ENCODE measurements at regions not wholly inside any gene's neighbourhood (a gene's known extent, or its start where the extent isn't known, plus 50 kb on each side); places are given as distances from the start of the nearest gene placed in this dataset.

DNA sequence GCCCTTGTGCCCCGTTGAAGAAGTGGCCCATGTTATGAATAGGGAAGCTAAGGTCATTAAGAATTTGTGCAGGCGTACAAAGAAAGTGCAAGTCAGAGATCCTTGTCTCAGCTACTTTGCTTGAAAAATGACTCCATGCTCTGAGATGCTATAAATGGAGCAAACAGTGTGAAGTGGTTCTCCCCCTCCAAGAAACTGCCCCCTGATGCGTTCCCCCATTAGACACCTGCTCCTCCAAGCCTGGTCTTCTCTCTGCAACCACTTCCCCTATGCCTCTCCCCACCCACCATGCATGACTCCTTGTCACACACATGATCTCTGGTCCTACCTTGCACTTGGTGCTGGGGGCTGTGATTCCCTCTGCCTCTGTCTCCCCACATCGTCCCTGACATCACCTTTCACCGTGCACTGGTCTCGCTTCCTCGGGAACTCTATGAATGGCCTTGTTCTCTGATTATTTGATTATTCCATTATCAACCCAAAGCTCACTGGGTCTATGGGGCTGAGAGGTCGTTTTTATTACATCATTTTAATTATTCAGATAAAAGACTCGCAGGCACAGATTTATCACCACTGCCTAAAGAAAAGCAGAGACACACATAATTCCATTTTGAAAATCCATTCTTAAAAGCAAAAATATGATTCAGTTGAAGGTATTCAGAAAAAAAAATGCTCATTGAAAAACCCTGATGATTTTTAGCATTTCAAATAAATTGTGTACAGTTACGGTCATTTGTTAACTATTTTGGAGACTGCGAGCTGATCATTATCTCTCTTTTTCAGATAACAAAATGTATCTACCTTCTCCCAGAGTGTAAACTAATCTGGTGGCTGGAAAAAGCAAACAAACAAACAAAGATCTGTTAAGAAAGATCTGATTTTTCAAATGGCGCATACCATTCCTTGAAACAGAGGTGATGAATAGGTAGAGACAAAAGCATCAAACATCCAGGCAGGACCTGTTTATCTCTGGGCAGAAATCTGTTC, 294.9 kb downstream of the SOX11 start:
- TF ChIP-seq REST (IDR thresholded peaks at IDR 0.05; ENCODE audit: insufficient read depth in 1 of 2, low read depth in 2 of 2, low read length in 2 of 2), result no peak

GRCh38 chr2:5988120-5988519, 295.9 kb downstream of the SOX11 start:
- TF ChIP-seq SIN3A (IDR thresholded peaks at IDR 0.05; ENCODE audit: borderline replicate concordance, insufficient read depth, low read length), result no peak
- TF ChIP-seq FOXP2 (optimal IDR thresholded peaks at IDR 0.05; ENCODE audit: borderline replicate concordance, extremely low read depth, extremely low read length, insufficient read depth), result no peak
- TF ChIP-seq TAF1 (IDR thresholded peaks at IDR 0.05; ENCODE audit: borderline replicate concordance, insufficient read depth, low read length), result no peak
- TF ChIP-seq POLR2AphosphoS5 (IDR thresholded peaks at IDR 0.05; ENCODE audit: low read depth, low read length), result no peak
- TF ChIP-seq REST (IDR thresholded peaks at IDR 0.05; ENCODE audit: insufficient read depth in 1 of 2, low read depth in 2 of 2, low read length in 2 of 2), result no peak

GRCh38 chr2:5990086-5990485, 297.9 kb downstream of the SOX11 start:
- TF ChIP-seq TAF1 (IDR thresholded peaks at IDR 0.05; ENCODE audit: borderline replicate concordance, insufficient read depth, low read length) (no peak), SIN3A (IDR thresholded peaks at IDR 0.05; ENCODE audit: borderline replicate concordance, insufficient read depth, low read length) (no peak), FOXP2 (optimal IDR thresholded peaks at IDR 0.05; ENCODE audit: borderline replicate concordance, extremely low read depth, extremely low read length, insufficient read depth) (no peak), POLR2AphosphoS5 (IDR thresholded peaks at IDR 0.05; ENCODE audit: low read depth, low read length) (no peak), REST (IDR thresholded peaks at IDR 0.05; ENCODE audit: insufficient read depth in 1 of 2, low read depth in 2 of 2, low read length in 2 of 2) (no peak)

DNA sequence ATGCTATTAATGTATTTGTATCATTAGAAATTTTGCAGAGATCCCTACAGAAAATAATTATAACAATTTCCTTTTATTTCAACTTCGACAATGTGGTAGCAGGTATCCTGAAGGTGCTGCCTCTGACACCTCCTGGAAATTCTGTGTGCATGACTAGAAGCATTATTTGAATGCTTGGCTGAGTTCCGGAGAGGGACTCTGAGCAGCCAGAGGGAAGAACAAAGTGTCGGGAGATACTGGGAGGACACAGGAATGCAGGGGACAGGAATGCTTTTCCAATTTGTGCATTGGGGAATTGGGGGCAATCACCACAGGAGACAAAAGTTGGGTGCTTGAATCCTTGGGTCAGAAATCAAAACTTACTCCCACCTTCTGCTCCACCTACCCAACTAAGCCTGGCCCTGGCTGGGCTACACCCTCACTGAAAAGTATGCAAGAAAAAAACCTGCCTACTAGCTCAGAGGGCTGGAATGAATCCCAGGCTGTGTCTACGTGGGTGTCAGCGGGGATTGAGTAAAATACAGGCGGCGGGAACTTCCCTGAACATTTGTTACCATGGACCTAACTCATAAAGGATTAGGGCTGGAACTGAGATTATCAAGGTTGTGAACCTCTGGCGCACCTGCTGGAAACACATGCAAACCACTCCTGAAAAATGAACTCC, 299.3 kb downstream of the SOX11 start:
- TF ChIP-seq FOXP2 (optimal IDR thresholded peaks at IDR 0.05; ENCODE audit: borderline replicate concordance, extremely low read depth, extremely low read length, insufficient read depth) (no peak), REST (IDR thresholded peaks at IDR 0.05; ENCODE audit: insufficient read depth in 1 of 2, low read depth in 2 of 2, low read length in 2 of 2) (no peak), SIN3A (IDR thresholded peaks at IDR 0.05; ENCODE audit: borderline replicate concordance, insufficient read depth, low read length) (no peak), POLR2AphosphoS5 (IDR thresholded peaks at IDR 0.05; ENCODE audit: low read depth, low read length) (no peak), TAF1 (IDR thresholded peaks at IDR 0.05; ENCODE audit: borderline replicate concordance, insufficient read depth, low read length) (no peak)

All from PFSK-1 (cell line).